Panc1 (cell line): ENCODE measurements at regions not wholly inside any gene's neighbourhood (a gene's known extent, or its start where the extent isn't known, plus 50 kb on each side); places are given as distances from the start of the nearest gene placed in this dataset.

Experiments used
- ATAC-seq: fragments of 200-7000 bp; cut with Tn5 transposase; 2 replicates; pipeline ENCODE4 v1.9.1; 2020; ENCODE audit warnings: mild to moderate bottlenecking, moderate library complexity
- BruUV-seq: library from RNA; stranded (reverse); fragments of 400-500 nt; replicated peaks from 2 replicates; lab custom pipeline; 2021; lab: Mats Ljungman, UMichigan
- CTCF ChIA-PET: fragments of 300-600 bp; sonication (Branson Sonifier 250); formaldehyde crosslinking; loops from one replicate; lab custom pipeline; 2022; ENCODE audit warnings: antibody characterized with exemption; lab: Charles Lee
- POLR2A ChIA-PET: fragments of 300-600 bp; sonication (Branson Sonifier 250); formaldehyde crosslinking; loops from one replicate; lab custom pipeline; 2022; ENCODE audit warnings: antibody characterized with exemption; lab: Charles Lee
- DNase-seq: peaks from one replicate; pipeline ENCODE4 v3.0.0-alpha.2; 2010; ENCODE audit warnings: low read depth, low spot score
- H3K27ac ChIP-seq: 2 replicates; pipeline ENCODE4 v1.5.1; 2011; ENCODE audit warnings: mild to moderate bottlenecking, low read length, inconsistent platforms
- H3K27me3 ChIP-seq: fragments of 200-500 bp; sonication (Bioruptor generic); 2 replicates; pipeline ENCODE4 v1.6.0; 2014; ENCODE audit warnings: low read length, inconsistent platforms; ENCODE audit not compliant: control insufficient read depth, insufficient read depth
- H3K36me3 ChIP-seq: fragments of 200-500 bp; sonication (Bioruptor generic); 2 replicates; pipeline ENCODE4 v1.5.1; 2014; ENCODE audit warnings: inconsistent platforms, mild to moderate bottlenecking, low read length, moderate library complexity; ENCODE audit not compliant: control insufficient read depth, insufficient read depth
- H3K4me1 ChIP-seq: 2 replicates; pipeline ENCODE4 v1.5.1; 2011; ENCODE audit warnings: inconsistent platforms, mild to moderate bottlenecking, low read length, moderate library complexity; ENCODE audit not compliant: control insufficient read depth, insufficient read depth
- H3K4me3 ChIP-seq, 2 experiments: 2 replicates each; pipeline ENCODE4 v1.5.1; 2011 to 2012; ENCODE audit warnings: low read depth in 2 of 2, low read length in 2 of 2, mild to moderate bottlenecking in 2 of 2, inconsistent platforms in 1 of 2, moderate library complexity in 1 of 2
- H3K9me3 ChIP-seq: fragments of 200-500 bp; sonication (Bioruptor generic); 2 replicates; pipeline ENCODE4 v1.5.1; 2014; ENCODE audit warnings: low read depth, mild to moderate bottlenecking, inconsistent platforms, low read length, moderate library complexity; ENCODE audit not compliant: control insufficient read depth, insufficient read depth
- CTCF ChIP-seq: fragments of 450-650 bp; IDR thresholded peaks from 2 replicates; pipeline ENCODE4 v1.5.1; 2017; ENCODE audit warnings: mild to moderate bottlenecking
- POLR2AphosphoS5 ChIP-seq: IDR thresholded peaks from 2 replicates; pipeline ENCODE4 v1.6.1; 2012; ENCODE audit warnings: mild to moderate bottlenecking, low read depth, low read length, moderate library complexity
- SIN3A ChIP-seq: IDR thresholded peaks from 2 replicates; pipeline ENCODE4 v1.6.1; 2012; ENCODE audit warnings: low read depth, mild to moderate bottlenecking, low read length, moderate library complexity, borderline replicate concordance; ENCODE audit not compliant: insufficient read depth
- TCF7L2 ChIP-seq: IDR thresholded peaks from 2 replicates; pipeline ENCODE4 v1.6.1; 2011; ENCODE audit warnings: mild to moderate bottlenecking, low read depth, low read length, inconsistent platforms
- in situ Hi-C: cut with HindIII; loops from 2 replicates; pipeline ENCODE4 v1.10.0; 2016; ENCODE audit warnings: low sequenced_read_pairs, low pct_unique_long_range_greater_than_20kb
- intact Hi-C: fragments of 100-400 bp; cut with micrococcal nuclease; formaldehyde crosslinking; loops from one replicate; pipeline ENCODE4 v1.10.0; 2022; ENCODE audit not compliant: unreplicated experiment
- TF ChIP-seq, protein P1 (sequence below), 2 experiments: IDR thresholded peaks; 2 replicates each; pipeline ENCODE4 v1.6.1; 2011 to 2012; ENCODE audit warnings: low read depth in 2 of 2, control low read depth in 1 of 2, low read length in 1 of 2, mild to moderate bottlenecking in 1 of 2, moderate library complexity in 1 of 2; ENCODE audit not compliant: insufficient read depth in 1 of 2

GRCh38 chr7:118602090-118602489 is 377.6 kb downstream of the ANKRD7 start:
- Histone ChIP-seq H3K4me3 (no peak overlapping the region), H3K27me3 (no peaks in the 10 kb centered on the region), H3K36me3 (no peaks in the 10 kb centered on the region; the same call in 1 of the 2 replicates), H3K9me3 (no peaks in the 10 kb centered on the region), H3K27ac (no peak overlapping the region), H3K4me1 (no peaks in the 10 kb centered on the region)
- in situ Hi-C loops: no loop called here
- DNase-seq (no peak), ATAC-seq (no peak)
- intact Hi-C loops: no loop called here
- ChIA-PET CTCF (no interaction called here), POLR2A (no interaction called here)
- no TSS peak for BruUV-seq
- TF ChIP-seq SIN3A (no peak), CTCF (no peak), POLR2AphosphoS5 (no peak), TCF7L2 (no peak)
- TF ChIP-seq, protein P1, sequence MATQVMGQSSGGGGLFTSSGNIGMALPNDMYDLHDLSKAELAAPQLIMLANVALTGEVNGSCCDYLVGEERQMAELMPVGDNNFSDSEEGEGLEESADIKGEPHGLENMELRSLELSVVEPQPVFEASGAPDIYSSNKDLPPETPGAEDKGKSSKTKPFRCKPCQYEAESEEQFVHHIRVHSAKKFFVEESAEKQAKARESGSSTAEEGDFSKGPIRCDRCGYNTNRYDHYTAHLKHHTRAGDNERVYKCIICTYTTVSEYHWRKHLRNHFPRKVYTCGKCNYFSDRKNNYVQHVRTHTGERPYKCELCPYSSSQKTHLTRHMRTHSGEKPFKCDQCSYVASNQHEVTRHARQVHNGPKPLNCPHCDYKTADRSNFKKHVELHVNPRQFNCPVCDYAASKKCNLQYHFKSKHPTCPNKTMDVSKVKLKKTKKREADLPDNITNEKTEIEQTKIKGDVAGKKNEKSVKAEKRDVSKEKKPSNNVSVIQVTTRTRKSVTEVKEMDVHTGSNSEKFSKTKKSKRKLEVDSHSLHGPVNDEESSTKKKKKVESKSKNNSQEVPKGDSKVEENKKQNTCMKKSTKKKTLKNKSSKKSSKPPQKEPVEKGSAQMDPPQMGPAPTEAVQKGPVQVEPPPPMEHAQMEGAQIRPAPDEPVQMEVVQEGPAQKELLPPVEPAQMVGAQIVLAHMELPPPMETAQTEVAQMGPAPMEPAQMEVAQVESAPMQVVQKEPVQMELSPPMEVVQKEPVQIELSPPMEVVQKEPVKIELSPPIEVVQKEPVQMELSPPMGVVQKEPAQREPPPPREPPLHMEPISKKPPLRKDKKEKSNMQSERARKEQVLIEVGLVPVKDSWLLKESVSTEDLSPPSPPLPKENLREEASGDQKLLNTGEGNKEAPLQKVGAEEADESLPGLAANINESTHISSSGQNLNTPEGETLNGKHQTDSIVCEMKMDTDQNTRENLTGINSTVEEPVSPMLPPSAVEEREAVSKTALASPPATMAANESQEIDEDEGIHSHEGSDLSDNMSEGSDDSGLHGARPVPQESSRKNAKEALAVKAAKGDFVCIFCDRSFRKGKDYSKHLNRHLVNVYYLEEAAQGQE (IDR thresholded peaks at IDR 0.05; ENCODE audit: insufficient read depth in 1 of 2, low read depth in 2 of 2, low read length in 1 of 2): no peak

- H3K4me3 ChIP-seq: no peak overlapping the region
- no peak for DNase-seq
- no peaks in the 10 kb centered on the region for H3K4me1 ChIP-seq
- POLR2A ChIA-PET: no interaction called here
- no TSS peak for BruUV-seq
- intact Hi-C loops: no loop called here
- in situ Hi-C loops: no loop called here
- TF ChIP-seq POLR2AphosphoS5 (no peak), TCF7L2 (no peak), SIN3A (no peak), CTCF (no peak)
- TF ChIP-seq, protein P1 (IDR thresholded peaks at IDR 0.05; ENCODE audit: insufficient read depth in 1 of 2, low read depth in 2 of 2, low read length in 1 of 2): no peak
- H3K27me3 ChIP-seq: no peaks in the 10 kb centered on the region
- H3K27ac ChIP-seq: no peak overlapping the region
- CTCF ChIA-PET: no interaction called here
- H3K36me3 ChIP-seq: no peaks in the 10 kb centered on the region
- no peak for ATAC-seq
- no peaks in the 10 kb centered on the region for H3K9me3 ChIP-seq
These were observed 382.1 kb downstream of the ANKRD7 start for GRCh38 chr7:118606602-118607001.
